SK-N-SH (cell line): ENCODE measurements at regions not wholly inside any gene's neighbourhood (a gene's known extent, or its start where the extent isn't known, plus 50 kb on each side); places are given as distances from the start of the nearest gene placed in this dataset.
"Not testable (repeated sequence)": the region's sequence is repeated elsewhere in the genome, so short reads cannot be mapped to it uniquely, and the experiment has no call there.

Experiments used
- CTCF ChIA-PET: fragments of 300-600, 350-600 bp; formaldehyde crosslinking; extraction: SDS; loops from one replicate; lab custom pipeline; 2021; lab: Yijun Ruan, JAX
- POLR2A ChIA-PET: fragments of 350-600 bp; sonication (Branson Sonifier 250); formaldehyde crosslinking; extraction: SDS; loops from one replicate; lab custom pipeline; 2020; ENCODE audit warnings: antibody characterized with exemption, inconsistent platforms; lab: Yijun Ruan, JAX
- DNase-seq: peaks from one replicate; pipeline ENCODE4 v3.0.0; 2012
- H2AFZ ChIP-seq: fragments of 200-600 bp; sonication (generic); 2 replicates; pipeline ENCODE4 v1.8.1; 2016; ENCODE audit warnings: antibody characterized with exemption, mild to moderate bottlenecking, low read depth
- H3F3A ChIP-seq: fragments of 200-600 bp; sonication (generic); replicated peaks from 2 replicates; pipeline ENCODE3; 2016; ENCODE audit warnings: antibody characterized with exemption, mild to moderate bottlenecking; ENCODE audit not compliant: insufficient read depth
- H3K27ac ChIP-seq, 2 experiments: fragments of 200-500 bp in 1 of 2; fragments of 200-600 bp in 1 of 2; sonication (Bioruptor generic) in 1 of 2; sonication (generic), shearing (Covaris generic) in 1 of 2; 2 replicates each; pipeline versions ENCODE4 v1.5.1 to v1.6.1; 2014 to 2016; ENCODE audit warnings: low read depth in 2 of 2, inconsistent platforms in 1 of 2, low read length in 1 of 2, mild to moderate bottlenecking in 1 of 2, mixed read lengths in 1 of 2
- H3K27me3 ChIP-seq: fragments of 200-600 bp; sonication (generic), shearing (Covaris generic); 2 replicates; pipeline ENCODE4 v1.6.1; 2016; ENCODE audit warnings: mixed run types; ENCODE audit not compliant: insufficient read depth
- H3K36me3 ChIP-seq, 2 experiments: fragments of 200-500 bp in 1 of 2; fragments of 200-600 bp in 1 of 2; sonication (Bioruptor generic) in 1 of 2; sonication (generic) in 1 of 2; replicated peaks in 1 of 2; 2 replicates each; pipeline versions ENCODE3 to v1.5.1; 2014 to 2016; ENCODE audit warnings: low read length in 1 of 2, mild to moderate bottlenecking in 1 of 2; ENCODE audit not compliant: insufficient read depth in 2 of 2, control insufficient read depth in 1 of 2
- H3K4me1 ChIP-seq, 2 experiments: fragments of 200-500 bp in 1 of 2; fragments of 200-600 bp in 1 of 2; sonication (Bioruptor generic) in 1 of 2; sonication (generic), shearing (Covaris generic) in 1 of 2; 2 replicates each; pipeline versions ENCODE4 v1.5.1 to v1.6.1; 2014 to 2016; ENCODE audit warnings: low read depth in 1 of 2, low read length in 1 of 2, mixed run types in 1 of 2; ENCODE audit not compliant: insufficient read depth in 2 of 2, control insufficient read depth in 1 of 2
- H3K4me2 ChIP-seq: fragments of 200-600 bp; sonication (generic), shearing (Covaris generic); 2 replicates; pipeline ENCODE4 v1.6.1; 2017; ENCODE audit warnings: mixed run types
- H3K4me3 ChIP-seq, 2 experiments: fragments of 200-500 bp in 1 of 2; fragments of 200-600 bp in 1 of 2; sonication (Bioruptor generic) in 1 of 2; sonication (generic), shearing (Covaris generic) in 1 of 2; 2 replicates each; pipeline versions ENCODE4 v1.5.1 to v1.8.1; 2014 to 2016; ENCODE audit warnings: low read depth in 2 of 2, inconsistent platforms in 1 of 2, low read length in 1 of 2, mild to moderate bottlenecking in 1 of 2, mixed read lengths in 1 of 2, moderate library complexity in 1 of 2
- H3K79me2 ChIP-seq: fragments of 200-600 bp; sonication (generic); 2 replicates; pipeline ENCODE4 v1.8.1; 2017; ENCODE audit warnings: mild to moderate bottlenecking; ENCODE audit not compliant: insufficient read depth
- H3K9ac ChIP-seq: fragments of 200-600 bp; sonication (generic); 2 replicates; pipeline ENCODE4 v1.6.1; 2017; ENCODE audit warnings: mixed run types
- H3K9me2 ChIP-seq: fragments of 200-600 bp; sonication (generic); 2 replicates; pipeline ENCODE4 v1.6.1; 2017; ENCODE audit warnings: mixed run types
- H3K9me3 ChIP-seq: fragments of 200-600 bp; sonication (generic); 2 replicates; pipeline ENCODE4 v1.6.1; 2017; ENCODE audit warnings: mixed run types, mild to moderate bottlenecking, moderate library complexity
- H4K20me1 ChIP-seq: fragments of 200-600 bp; sonication (generic); 2 replicates; pipeline ENCODE4 v1.6.1; 2017; ENCODE audit warnings: mild to moderate bottlenecking, mixed run types; ENCODE audit not compliant: insufficient read depth
- EP300 ChIP-seq, 2 experiments: IDR thresholded peaks; 2 replicates each; pipeline versions ENCODE4 v1.4.0 to v1.6.1; 2012; ENCODE audit warnings: borderline replicate concordance in 1 of 2, low read depth in 1 of 2, low read length in 1 of 2
- JUND ChIP-seq: IDR thresholded peaks from 2 replicates; pipeline ENCODE4 v1.4.0; 2012
- NFIC ChIP-seq: IDR thresholded peaks from 2 replicates; pipeline ENCODE4 v1.4.0; 2012; ENCODE audit warnings: borderline replicate concordance
- PBX3 ChIP-seq: IDR thresholded peaks from 2 replicates; pipeline ENCODE4; 2012
- POLR2AphosphoS5 ChIP-seq: IDR thresholded peaks from 2 replicates; pipeline ENCODE4 v1.6.1; 2012; ENCODE audit warnings: low read depth, low read length
- RFX5 ChIP-seq: IDR thresholded peaks from 2 replicates; pipeline ENCODE4 v1.6.1; 2012; ENCODE audit warnings: mild to moderate bottlenecking, improper control_type of control experiment, low read length
- SIN3A ChIP-seq: IDR thresholded peaks from 2 replicates; pipeline ENCODE4 v1.6.1; 2012; ENCODE audit warnings: low read depth, mild to moderate bottlenecking, low read length, moderate library complexity, borderline replicate concordance
- TEAD4 ChIP-seq: IDR thresholded peaks from 2 replicates; pipeline ENCODE4 v1.4.0; 2012; ENCODE audit warnings: mild to moderate bottlenecking, borderline replicate concordance; ENCODE audit not compliant: insufficient read depth
- ZBTB33 ChIP-seq: IDR thresholded peaks from 2 replicates; pipeline ENCODE4 v1.4.0; 2012; ENCODE audit warnings: low read depth, borderline replicate concordance
- WGBS: methylation state at CpG from one replicate; pipeline ENCODE4 v1.1.6; 2017; ENCODE audit warnings: low lambda C conversion rate; 5-methylcytosine and 5-hydroxymethylcytosine counted together
- TF ChIP-seq, protein P1 (sequence below): fragments of 150-350 bp; IDR thresholded peaks from 2 replicates; pipeline ENCODE4 v1.6.1; 2016; ENCODE audit warnings: mild to moderate bottlenecking, low read depth, low read length

DNA sequence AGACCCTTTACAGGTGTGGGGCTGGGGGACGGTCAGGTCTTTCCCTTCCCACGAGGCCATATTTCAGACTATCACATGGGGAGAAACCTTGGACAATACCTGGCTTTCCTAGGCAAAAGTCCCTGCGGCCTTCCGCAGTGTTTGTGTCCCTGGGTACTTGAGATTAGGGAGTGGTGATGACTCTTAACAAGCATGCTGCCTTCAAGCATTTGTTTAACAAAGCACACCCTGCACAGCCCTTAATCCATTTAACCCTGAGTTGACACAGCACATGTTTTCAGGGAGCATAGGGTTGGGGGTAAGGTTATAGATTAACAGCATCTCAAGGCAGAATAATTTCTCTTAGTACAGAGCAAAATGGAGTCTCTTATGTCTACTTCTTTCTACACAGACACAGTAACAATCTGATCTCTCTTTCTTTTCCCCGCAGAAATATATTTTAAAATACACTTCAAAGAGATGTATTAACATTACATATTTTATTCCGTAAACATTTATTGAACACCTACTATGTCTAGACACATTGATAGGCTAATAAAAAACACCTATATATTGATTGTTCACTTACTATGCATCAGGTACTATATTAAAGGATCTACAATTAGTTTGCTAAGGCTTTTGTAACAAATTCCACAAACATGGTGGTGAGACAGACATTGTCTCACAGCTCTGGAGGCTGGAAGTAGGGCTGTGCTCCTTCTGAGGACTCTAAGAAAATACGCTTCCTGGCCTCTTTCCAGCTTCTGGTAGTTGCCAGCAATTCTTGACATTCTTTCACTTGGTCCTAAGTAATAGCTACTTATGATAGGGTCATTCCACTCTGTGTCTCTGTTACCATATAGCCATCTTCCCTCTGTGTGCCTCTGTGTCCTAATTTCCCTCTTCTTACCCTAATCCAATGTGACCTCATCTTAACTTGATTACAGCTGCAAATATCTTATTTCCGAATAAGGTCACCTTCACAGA, 118.4 kb downstream of the SPP2 start:
- DNase-seq, POLR2A ChIA-PET, H3K4me3 ChIP-seq, H3K27me3 ChIP-seq, H3K9me3 ChIP-seq, H2AFZ ChIP-seq, H3K9me2 ChIP-seq, H3K79me2 ChIP-seq, H3K36me3 ChIP-seq, H3K9ac ChIP-seq, H4K20me1 ChIP-seq, CTCF ChIA-PET: not testable (repeated sequence)
- peak; percentile 42; the same call in 1 of the 2 replicates for TF ChIP-seq TEAD4
- 0 out of 2 replicates have a peak, but pooled peaks have one; percentile 9 for TF ChIP-seq JUND
- TF ChIP-seq NFIC, result peak; percentile 76
- TF ChIP-seq EP300 (IDR thresholded peaks at IDR 0.05; ENCODE audit: borderline replicate concordance in 1 of 2, low read depth in 1 of 2, low read length in 1 of 2), result 0 out of 4 replicates have a peak, but pooled peaks of 1 of the 2 experiments have one; percentile 12
- WGBS, result 71% methylated on average over 8 of the region's 8 CpGs
- Histone ChIP-seq H3K4me1 (peaks cover 9 to 12% of the 10 kb centered on the region in 2 experiments; a peak in 3 of 4 replicates), H3K4me2 (peak overlapping the region; percentile 45), H3K27ac (peak overlapping the region; percentile 30 to 44; a peak in 3 of 4 replicates), H3F3A (peaks cover 17% of the 10 kb centered on the region)

DNA sequence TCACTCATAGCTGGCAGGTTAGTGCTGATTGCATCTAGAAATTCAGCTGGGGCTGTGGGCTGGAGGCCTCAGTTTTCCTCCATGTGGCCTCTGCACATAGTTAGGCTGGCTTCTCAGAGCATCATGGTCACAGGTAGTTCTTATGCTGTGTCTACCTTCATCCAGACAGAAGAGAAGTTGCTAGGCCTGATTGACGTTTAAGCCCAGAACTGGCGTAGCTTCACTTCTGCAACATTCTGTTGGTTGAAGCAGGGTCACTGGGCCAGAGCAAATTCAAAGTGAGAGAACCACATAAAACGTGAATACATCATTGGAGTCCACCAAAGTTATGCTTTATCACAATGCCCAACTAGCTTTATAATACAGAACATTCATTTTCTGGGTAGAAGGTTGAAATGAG, 116.0 kb downstream of the SPP2 start:
- Histone ChIP-seq H3K79me2 (no peaks in the 10 kb centered on the region), H3K4me2 (no peak overlapping the region), H3K4me3 (no peak overlapping the region), H3F3A (peaks cover 17% of the 10 kb centered on the region), H3K36me3 (no peaks in the 10 kb centered on the region), H3K9me2 (no peaks in the 10 kb centered on the region), H2AFZ (no peak overlapping the region), H3K9me3 (no peaks in the 10 kb centered on the region), H3K27ac (peak overlapping the region in 1 of 2 experiments; percentile 79; a peak in 2 of 4 replicates), H3K9ac (no peak overlapping the region), H3K27me3 (no peaks in the 10 kb centered on the region), H3K4me1 (peaks cover 12 to 15% of the 10 kb centered on the region in 2 experiments), H4K20me1 (no peaks in the 10 kb centered on the region)
- POLR2A ChIA-PET, result no interaction called here
- DNase-seq, result no peak
- 96% methylated on average over 3 of the region's 3 CpGs for WGBS
- TF ChIP-seq POLR2AphosphoS5 (no peak), EP300 (IDR thresholded peaks at IDR 0.05; ENCODE audit: borderline replicate concordance in 1 of 2, low read depth in 1 of 2, low read length in 1 of 2) (no peak), ZBTB33 (no peak), RFX5 (no peak), PBX3 (no peak), SIN3A (no peak)
- TF ChIP-seq, protein P1, sequence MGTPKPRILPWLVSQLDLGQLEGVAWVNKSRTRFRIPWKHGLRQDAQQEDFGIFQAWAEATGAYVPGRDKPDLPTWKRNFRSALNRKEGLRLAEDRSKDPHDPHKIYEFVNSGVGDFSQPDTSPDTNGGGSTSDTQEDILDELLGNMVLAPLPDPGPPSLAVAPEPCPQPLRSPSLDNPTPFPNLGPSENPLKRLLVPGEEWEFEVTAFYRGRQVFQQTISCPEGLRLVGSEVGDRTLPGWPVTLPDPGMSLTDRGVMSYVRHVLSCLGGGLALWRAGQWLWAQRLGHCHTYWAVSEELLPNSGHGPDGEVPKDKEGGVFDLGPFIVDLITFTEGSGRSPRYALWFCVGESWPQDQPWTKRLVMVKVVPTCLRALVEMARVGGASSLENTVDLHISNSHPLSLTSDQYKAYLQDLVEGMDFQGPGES, result no peak
- CTCF ChIA-PET, result interaction anchor here (0.8 to 1.5 kb wide), 2 partner anchors 31 to 379 kb away, joined by 3 to 4 read pairs; no protein-coding TSS in a partner anchor
